IMR-90 (cell line): ENCODE measurements at regions not wholly inside any gene's neighbourhood (a gene's known extent, or its start where the extent isn't known, plus 50 kb on each side); places are given as distances from the start of the nearest gene placed in this dataset.

Source experiments
- ATAC-seq: fragments of 200-7000 bp; cut with Tn5 transposase; 2 replicates; pipeline ENCODE4 v1.9.1; 2020; ENCODE audit warnings: low read depth, mild to moderate bottlenecking, moderate library complexity
- BruUV-seq: library from RNA; stranded (reverse); fragments of 400-500 nt; replicated peaks from 2 replicates; lab custom pipeline; 2021; lab: Mats Ljungman, UMichigan
- CTCF ChIA-PET: fragments of 300-600 bp; formaldehyde crosslinking; extraction: SDS; loops from one replicate; lab custom pipeline; 2021; ENCODE audit warnings: antibody characterized with exemption; lab: Yijun Ruan, JAX
- POLR2A ChIA-PET: fragments of 300-600 bp; sonication (Branson Sonifier 250); formaldehyde crosslinking; loops from one replicate; lab custom pipeline; 2022; ENCODE audit warnings: antibody characterized with exemption; ENCODE audit not compliant: unreplicated experiment; lab: Charles Lee
- DNase-seq: peaks from one replicate; pipeline ENCODE4 v3.0.0; 2013
- H2AFZ ChIP-seq: replicated peaks from 2 replicates; pipeline ENCODE3; 2013; ENCODE audit warnings: low read length, mild to moderate bottlenecking; ENCODE audit not compliant: poor library complexity
- H2AK5ac ChIP-seq: 2 replicates; pipeline ENCODE4 v1.6.1; 2013; ENCODE audit warnings: low read depth, low read length, inconsistent platforms
- H2AK9ac ChIP-seq: replicated peaks from 2 replicates; pipeline ENCODE3; 2013; ENCODE audit warnings: mild to moderate bottlenecking, low read depth, low read length, moderate library complexity; ENCODE audit not compliant: poor library complexity
- H2BK120ac ChIP-seq: 2 replicates; pipeline ENCODE4 v1.6.1; 2013; ENCODE audit warnings: low read depth, low read length, inconsistent platforms
- H2BK15ac ChIP-seq: 3 replicates; pipeline ENCODE4 v1.6.1; 2013; ENCODE audit warnings: low read depth, low read length, inconsistent platforms
- H2BK20ac ChIP-seq: 2 replicates; pipeline ENCODE4 v1.6.1; 2013; ENCODE audit warnings: low read depth, mild to moderate bottlenecking, inconsistent platforms, low read length, moderate library complexity
- H2BK5ac ChIP-seq: 2 replicates; pipeline ENCODE4 v1.6.1; 2013; ENCODE audit warnings: mild to moderate bottlenecking, low read depth, low read length, inconsistent platforms; ENCODE audit not compliant: poor library complexity, severe bottlenecking
- H3K14ac ChIP-seq: replicated peaks from 2 replicates; pipeline ENCODE4 v1.6.1; 2013; ENCODE audit warnings: low read depth, low read length, inconsistent platforms
- H3K18ac ChIP-seq: 2 replicates; pipeline ENCODE4 v1.6.1; 2013; ENCODE audit warnings: low read depth, low read length, control low read depth
- H3K23ac ChIP-seq: 2 replicates; pipeline ENCODE4 v1.6.1; 2013; ENCODE audit warnings: low read depth, low read length, inconsistent platforms
- H3K27ac ChIP-seq: 2 replicates; pipeline ENCODE4 v1.5.1; 2013; ENCODE audit warnings: mild to moderate bottlenecking, control low read depth, low read length; ENCODE audit not compliant: insufficient read depth
- H3K27me3 ChIP-seq: 2 replicates; pipeline ENCODE4 v1.6.1; 2013; ENCODE audit warnings: low read length; ENCODE audit not compliant: control insufficient read depth, insufficient read depth
- H3K36me3 ChIP-seq: 2 replicates; pipeline ENCODE4 v1.6.1; 2013; ENCODE audit warnings: low read length, mixed read lengths; ENCODE audit not compliant: control insufficient read depth, insufficient read depth
- H3K4ac ChIP-seq: 2 replicates; pipeline ENCODE4 v1.6.1; 2013; ENCODE audit warnings: low read depth, low read length, inconsistent platforms
- H3K4me1 ChIP-seq: 2 replicates; pipeline ENCODE4 v1.6.1; 2013; ENCODE audit warnings: low read length, mixed read lengths; ENCODE audit not compliant: control insufficient read depth, insufficient read depth
- H3K4me2 ChIP-seq: 2 replicates; pipeline ENCODE4 v1.6.1; 2013; ENCODE audit warnings: low read depth, mild to moderate bottlenecking, control low read depth, low read length, moderate library complexity
- H3K4me3 ChIP-seq: 2 replicates; pipeline ENCODE4 v1.5.1; 2013; ENCODE audit warnings: low read depth, mild to moderate bottlenecking, control low read depth, low read length, moderate library complexity; ENCODE audit not compliant: insufficient read depth
- H3K56ac ChIP-seq: 2 replicates; pipeline ENCODE4 v1.6.1; 2013; ENCODE audit warnings: low read length, inconsistent platforms; ENCODE audit not compliant: insufficient read depth; ENCODE audit errors: extremely low read depth
- H3K79me1 ChIP-seq, 2 experiments: 2 replicates each; pipeline ENCODE4 v1.6.1; 2013; ENCODE audit warnings: low read length in 2 of 2, inconsistent platforms in 1 of 2, low read depth in 1 of 2
- H3K9ac ChIP-seq: 2 replicates; pipeline ENCODE4 v1.6.1; 2013; ENCODE audit warnings: low read depth, low read length, control low read depth
- H3K9me1 ChIP-seq: 2 replicates; pipeline ENCODE4 v1.6.1; 2013; ENCODE audit warnings: low read length, inconsistent platforms; ENCODE audit not compliant: insufficient read depth
- H3K9me3 ChIP-seq: 2 replicates; pipeline ENCODE4 v1.6.1; 2013; ENCODE audit warnings: low read length; ENCODE audit not compliant: control insufficient read depth, insufficient read depth
- H4K20me1 ChIP-seq: 2 replicates; pipeline ENCODE4 v1.6.1; 2013; ENCODE audit warnings: low read length, inconsistent platforms; ENCODE audit not compliant: insufficient read depth
- H4K5ac ChIP-seq: 2 replicates; pipeline ENCODE4 v1.6.1; 2013; ENCODE audit warnings: mild to moderate bottlenecking, low read depth, low read length, control low read depth
- H4K8ac ChIP-seq, 2 experiments: 2 replicates each; pipeline ENCODE4 v1.6.1; 2013; ENCODE audit warnings: low read depth in 2 of 2, low read length in 2 of 2, control low read depth in 1 of 2, inconsistent platforms in 1 of 2
- H4K91ac ChIP-seq: 2 replicates; pipeline ENCODE4 v1.6.1; 2013; ENCODE audit warnings: low read depth, low read length, inconsistent platforms; ENCODE audit not compliant: insufficient read depth
- BHLHE40 ChIP-seq: fragments of 150-350 bp; IDR thresholded peaks from 2 replicates; pipeline ENCODE4 v1.6.1; 2016; ENCODE audit warnings: mild to moderate bottlenecking, low read depth, low read length
- CEBPB ChIP-seq: IDR thresholded peaks from 2 replicates; pipeline ENCODE4 v1.6.1; 2012; ENCODE audit warnings: low read depth, low read length, improper control_type of control experiment
- CHD1 ChIP-seq: IDR thresholded peaks from 2 replicates; pipeline ENCODE4 v1.6.1; 2012; ENCODE audit warnings: low read depth, low read length, improper control_type of control experiment
- FOS ChIP-seq: fragments of 150-350 bp; IDR thresholded peaks from 2 replicates; pipeline ENCODE4 v1.6.1; 2016; ENCODE audit warnings: low read depth, low read length
- MAFK ChIP-seq: IDR thresholded peaks from 2 replicates; pipeline ENCODE4 v1.6.1; 2012; ENCODE audit warnings: low read depth, low read length, improper control_type of control experiment
- MAZ ChIP-seq: IDR thresholded peaks from 2 replicates; pipeline ENCODE4 v1.6.1; 2012; ENCODE audit warnings: low read depth, mild to moderate bottlenecking, low read length, improper control_type of control experiment, moderate library complexity, borderline replicate concordance
- MXI1 ChIP-seq: IDR thresholded peaks from 2 replicates; pipeline ENCODE4 v1.6.1; 2012; ENCODE audit warnings: low read depth, mild to moderate bottlenecking, low read length, moderate library complexity, borderline replicate concordance
- NFE2L2 ChIP-seq: fragments of 150-350 bp; IDR thresholded peaks from 2 replicates; pipeline ENCODE4 v1.6.1; 2016; ENCODE audit warnings: low read depth, mild to moderate bottlenecking, low read length
- POLR2A ChIP-seq: IDR thresholded peaks from 2 replicates; pipeline ENCODE4 v1.6.1; 2012; ENCODE audit warnings: mild to moderate bottlenecking, low read depth, low read length
- RAD21 ChIP-seq: IDR thresholded peaks from 2 replicates; pipeline ENCODE4 v1.6.1; 2012; ENCODE audit warnings: low read length, improper control_type of control experiment
- RCOR1 ChIP-seq: IDR thresholded peaks from 2 replicates; pipeline ENCODE4 v1.6.1; 2012; ENCODE audit warnings: mild to moderate bottlenecking, low read length, improper control_type of control experiment; ENCODE audit not compliant: insufficient replicate concordance
- RFX5 ChIP-seq: IDR thresholded peaks from 2 replicates; pipeline ENCODE4 v1.8.0; 2012; ENCODE audit warnings: low read depth, mild to moderate bottlenecking, low read length, moderate library complexity
- SMC3 ChIP-seq: fragments of 150-350 bp; IDR thresholded peaks from 2 replicates; pipeline ENCODE4 v1.6.1; 2016; ENCODE audit warnings: low read depth, mild to moderate bottlenecking, antibody characterized with exemption, low read length, moderate library complexity
- WGBS, 2 experiments: methylation state at CpG; one replicate each; pipeline versions ENCODE4 v1.1.5 to v1.1.7; 2013; ENCODE audit warnings: missing lambda C conversion rate in 2 of 2; ENCODE audit not compliant: insufficient read length in 1 of 2; ENCODE audit errors: extremely low coverage in 2 of 2; 5-methylcytosine and 5-hydroxymethylcytosine counted together
- dilution Hi-C: fragments of 300-500 bp; cut with HindIII; formaldehyde crosslinking; loops from one replicate; pipeline ENCODE4 v1.14.3; 2018; ENCODE audit warnings: low sequenced_read_pairs; ENCODE audit not compliant: unreplicated experiment
- in situ Hi-C: fragments of 300-500 bp; cut with MboI; formaldehyde crosslinking; loops from 3 replicates; pipeline ENCODE4 v1.14.3; 2019; ENCODE audit warnings: low sequenced_read_pairs, inconsistent platforms, mixed read lengths
- intact Hi-C: fragments of 100-400 bp; cut with micrococcal nuclease; formaldehyde crosslinking; loops from 2 replicates; pipeline ENCODE4 v1.10.0; 2022
- TF ChIP-seq, protein P1 (sequence below): fragments of 150-350 bp; IDR thresholded peaks from 2 replicates; pipeline ENCODE4 v1.6.1; 2017; ENCODE audit warnings: mild to moderate bottlenecking, antibody characterized with exemption, low read length, low read depth

- TF ChIP-seq, protein P1, sequence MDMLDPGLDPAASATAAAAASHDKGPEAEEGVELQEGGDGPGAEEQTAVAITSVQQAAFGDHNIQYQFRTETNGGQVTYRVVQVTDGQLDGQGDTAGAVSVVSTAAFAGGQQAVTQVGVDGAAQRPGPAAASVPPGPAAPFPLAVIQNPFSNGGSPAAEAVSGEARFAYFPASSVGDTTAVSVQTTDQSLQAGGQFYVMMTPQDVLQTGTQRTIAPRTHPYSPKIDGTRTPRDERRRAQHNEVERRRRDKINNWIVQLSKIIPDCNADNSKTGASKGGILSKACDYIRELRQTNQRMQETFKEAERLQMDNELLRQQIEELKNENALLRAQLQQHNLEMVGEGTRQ, result no peak
Measured at GRCh38 chr6:112877134-112878100, 530.3 kb downstream of the RFPL4B start (continued).

- POLR2A ChIA-PET, result no interaction called here
- Histone ChIP-seq H3K27me3 (no peaks in the 10 kb centered on the region), H3K79me1 (no peaks in the 10 kb centered on the region), H2AFZ (peak overlapping the region; percentile 2), H2BK120ac (no peak overlapping the region; the same call in 1 of the 2 replicates), H3K27ac (no peak overlapping the region), H4K20me1 (no peaks in the 10 kb centered on the region), H3K18ac (no peak overlapping the region), H2BK20ac (peak overlapping the region; percentile 15; the same call in 1 of the 2 replicates), H4K5ac (no peak overlapping the region), H3K56ac (no peak overlapping the region), H2AK5ac (0 out of 2 replicates have a peak overlapping the region, but pooled peaks have one; percentile 8), H3K23ac (no peak overlapping the region), H3K4me1 (peaks cover 11% of the 10 kb centered on the region), H3K4me2 (no peak overlapping the region), H3K36me3 (no peaks in the 10 kb centered on the region), H2BK5ac (peak overlapping the region; percentile 1), H3K9me3 (no peaks in the 10 kb centered on the region), H3K9me1 (peaks cover 7% of the 10 kb centered on the region), H2AK9ac (no peak overlapping the region), H3K9ac (no peak overlapping the region), H4K8ac (no peak overlapping the region; a peak in 1 of 4 replicates), H3K14ac (no peak overlapping the region), H4K91ac (peak overlapping the region; percentile 35; the same call in 1 of the 2 replicates), H3K4me3 (no peak overlapping the region), H2BK15ac (peak overlapping the region; percentile 73; the same call in 1 of the 3 replicates), H3K4ac (peak overlapping the region; percentile 64; the same call in 1 of the 2 replicates)
- intact Hi-C loops (loop anchor here (5.0 to 10.0 kb wide), 3 partner anchors 38 to 535 kb away; no protein-coding TSS in a partner anchor), dilution Hi-C loops (no loop called here), in situ Hi-C loops (no loop called here)
- BruUV-seq, result no TSS peak
- no peak for DNase-seq
- 94% methylated on average over 3 of the region's 20 CpGs; no CpG with 5 or more reads in 1 of the 2 experiments for WGBS, 2 experiments
- CTCF ChIA-PET, result interaction anchor here (0.6 to 1.0 kb wide), 3 partner anchors 120 to 979 kb away, joined by 3 to 4 read pairs (median 3); no protein-coding TSS in a partner anchor
- ATAC-seq, result no peak
- TF ChIP-seq RAD21 (no peak), MAFK (no peak), POLR2A (no peak), CHD1 (no peak), FOS (no peak), MXI1 (no peak), SMC3 (no peak), MAZ (no peak), NFE2L2 (no peak), RCOR1 (no peak), BHLHE40 (no peak), CEBPB (no peak), RFX5 (no peak)
- TF ChIP-seq, protein P1, result no peak
Measured at GRCh38 chr6:112879920-112880413, 532.8 kb downstream of the RFPL4B start.
